NCI-H1092 treated with DMSO at 0.1 percent for 48 hours (cell line): ENCODE measurements at regions not wholly inside any gene's neighbourhood (a gene's known extent, or its start where the extent isn't known, plus 50 kb on each side); places are given as distances from the start of the nearest gene placed in this dataset.

ENCODE experiments used
- DNase-seq: peaks from one replicate; lab custom pipeline; 2025; lab: John Stamatoyannopoulos, UW

- DNase-seq = no peak
Observed at GRCh38 chr6:126148853-126149252, 162.5 kb downstream of the TRMT11 start.

- no peak for DNase-seq
Observed at GRCh38 chr6:126152372-126152745, 166.0 kb downstream of the TRMT11 start.

- no peak for DNase-seq
Observed at GRCh38 chr6:126153661-126154060, 167.3 kb downstream of the TRMT11 start.

GRCh38 chr6:126156973-126157372, 170.6 kb downstream of the TRMT11 start:
- no peak for DNase-seq

GRCh38 chr6:126167726-126168125, 172.2 kb upstream of the CENPW start:
- no peak for DNase-seq

- DNase-seq = no peak
Observed at GRCh38 chr6:126170433-126170832, 169.5 kb upstream of the CENPW start.

GRCh38 chr6:126170978-126171382, 168.9 kb upstream of the CENPW start:
- peak; percentile 3 for DNase-seq

GRCh38 chr6:126172131-126172530, 167.8 kb upstream of the CENPW start:
- DNase-seq = no peak

- no peak for DNase-seq
Observed at GRCh38 chr6:126173265-126173664, 166.7 kb upstream of the CENPW start.

GRCh38 chr6:126174697-126175096, 165.2 kb upstream of the CENPW start:
- DNase-seq = no peak

- no peak for DNase-seq
Observed at GRCh38 chr6:126175251-126175650, 164.7 kb upstream of the CENPW start.

- DNase-seq = peak; percentile 2
Observed at GRCh38 chr6:126176282-126176681, 163.6 kb upstream of the CENPW start.

GRCh38 chr6:126180585-126180984, 159.3 kb upstream of the CENPW start:
- no peak for DNase-seq

GRCh38 chr6:126181173-126181741, 158.7 kb upstream of the CENPW start:
- no peak for DNase-seq

- DNase-seq = no peak
Observed at GRCh38 chr6:126181890-126182289, 158.0 kb upstream of the CENPW start.

GRCh38 chr6:126182650-126183311, 157.1 kb upstream of the CENPW start:
- DNase-seq = no peak

GRCh38 chr6:126185774-126186173, 154.1 kb upstream of the CENPW start:
- no peak for DNase-seq

- no peak for DNase-seq
Observed at GRCh38 chr6:126188279-126188909, 151.5 kb upstream of the CENPW start.

- DNase-seq = no peak
Observed at GRCh38 chr6:126195625-126196236, 144.2 kb upstream of the CENPW start.

- DNase-seq = peak; percentile 65
Observed at GRCh38 chr6:126198631-126199030, 141.3 kb upstream of the CENPW start.

GRCh38 chr6:126199466-126199865, 140.4 kb upstream of the CENPW start:
- DNase-seq = no peak

GRCh38 chr6:126202707-126203106, 137.2 kb upstream of the CENPW start:
- no peak for DNase-seq

- no peak for DNase-seq
Observed at GRCh38 chr6:126204126-126204525, 135.8 kb upstream of the CENPW start.
